ENCODE measurements at regions not wholly inside any gene's neighbourhood (a gene's known extent, or its start where the extent isn't known, plus 50 kb on each side); places are given as distances from the start of the nearest gene placed in this dataset.

GRCh38 chr12:66942741-66943465 is 264.0 kb upstream of the GRIP1 start:
- Histone ChIP-seq H3K27me3 (no peaks in the 10 kb centered on the region), H3K4me3 (no peak overlapping the region), H3K9me3 (no peaks in the 10 kb centered on the region), H3K27ac (no peak overlapping the region), H3K36me3 (replicated peaks in 1 of 2; ENCODE audit: insufficient read depth in 1 of 2, low read depth in 2 of 2) (no peaks in the 10 kb centered on the region), H3K4me1 (no peaks in the 10 kb centered on the region)
- TF ChIP-seq CTCF (IDR thresholded peaks at IDR 0.05) (no peak), POLR2A (IDR thresholded peaks at IDR 0.05) (no peak)
- intact Hi-C loops (cut with DNase I) = no loop called here
- WGBS, 2 donors = 90 to 95% methylated on average over 8 of the region's 8 CpGs
- no peak for ATAC-seq
- DNase-seq = no peak

GRCh38 chr12:66944365-66944764 is 265.5 kb upstream of the GRIP1 start:
- Histone ChIP-seq H3K9me3 (no peaks in the 10 kb centered on the region), H3K36me3 (replicated peaks in 1 of 2; ENCODE audit: insufficient read depth in 1 of 2, low read depth in 2 of 2) (no peaks in the 10 kb centered on the region), H3K27me3 (no peaks in the 10 kb centered on the region), H3K27ac (no peak overlapping the region), H3K4me3 (no peak overlapping the region), H3K4me1 (no peaks in the 10 kb centered on the region)
- intact Hi-C loops (cut with DNase I) = no loop called here
- DNase-seq (no peak), ATAC-seq (no peak)
- 61 to 77% methylated on average over 2 of the region's 2 CpGs for WGBS, 2 donors
- TF ChIP-seq POLR2A (IDR thresholded peaks at IDR 0.05) = no peak
- no peak for TF ChIP-seq CTCF (IDR thresholded peaks at IDR 0.05)

GRCh38 chr12:66945189-66945817 is 266.4 kb upstream of the GRIP1 start:
- Histone ChIP-seq H3K4me1 (no peaks in the 10 kb centered on the region), H3K27me3 (no peaks in the 10 kb centered on the region), H3K4me3 (no peak overlapping the region), H3K27ac (no peak overlapping the region), H3K9me3 (no peaks in the 10 kb centered on the region), H3K36me3 (replicated peaks in 1 of 2; ENCODE audit: insufficient read depth in 1 of 2, low read depth in 2 of 2) (no peaks in the 10 kb centered on the region)
- ATAC-seq (no peak), DNase-seq (no peak)
- TF ChIP-seq POLR2A (IDR thresholded peaks at IDR 0.05) (no peak), CTCF (IDR thresholded peaks at IDR 0.05) (no peak)
- intact Hi-C loops (cut with DNase I) = no loop called here
- WGBS, 2 donors = 63 to 67% methylated on average over 6 of the region's 6 CpGs

- ATAC-seq = no peak
- H3K27ac ChIP-seq = no peak overlapping the region
- TF ChIP-seq POLR2A (IDR thresholded peaks at IDR 0.05) = no peak
- TF ChIP-seq CTCF (IDR thresholded peaks at IDR 0.05) = no peak
- H3K27me3 ChIP-seq = no peaks in the 10 kb centered on the region
- no peak for DNase-seq
- H3K36me3 ChIP-seq (replicated peaks in 1 of 2; ENCODE audit: insufficient read depth in 1 of 2, low read depth in 2 of 2) = no peaks in the 10 kb centered on the region
- H3K9me3 ChIP-seq = no peaks in the 10 kb centered on the region
- no peak overlapping the region for H3K4me3 ChIP-seq
- H3K4me1 ChIP-seq = no peaks in the 10 kb centered on the region
- 66 to 83% methylated on average over 4 of the region's 4 CpGs for WGBS, 2 donors
- intact Hi-C loops (cut with DNase I) = no loop called here
Measured at GRCh38 chr12:66947119-66947518, 268.2 kb upstream of the GRIP1 start.

- TF ChIP-seq POLR2A (IDR thresholded peaks at IDR 0.05) (no peak), CTCF (IDR thresholded peaks at IDR 0.05) (no peak)
- no peak overlapping the region for H3K27ac ChIP-seq
- H3K4me1 ChIP-seq = no peaks in the 10 kb centered on the region
- no peaks in the 10 kb centered on the region for H3K9me3 ChIP-seq
- no peaks in the 10 kb centered on the region for H3K36me3 ChIP-seq (replicated peaks in 1 of 2; ENCODE audit: insufficient read depth in 1 of 2, low read depth in 2 of 2)
- DNase-seq (no peak), ATAC-seq (no peak)
- no peak overlapping the region for H3K4me3 ChIP-seq
- no peaks in the 10 kb centered on the region for H3K27me3 ChIP-seq
- intact Hi-C loops (cut with DNase I) = no loop called here
- 72 to 83% methylated on average over 1 of the region's 1 CpG for WGBS, 2 donors
Measured at GRCh38 chr12:66952668-66953067, 273.8 kb upstream of the GRIP1 start.
